NOMO-1 (cell line): ENCODE measurements at regions not wholly inside any gene's neighbourhood (a gene's known extent, or its start where the extent isn't known, plus 50 kb on each side); places are given as distances from the start of the nearest gene placed in this dataset.
"Not testable (repeated sequence)": the region's sequence is repeated elsewhere in the genome, so short reads cannot be mapped to it uniquely, and the experiment has no call there.

Experiments used
- DNase-seq, 2 experiments: peaks; one replicate each; lab custom pipeline; 2025; ENCODE audit not compliant: unreplicated experiment in 2 of 2; lab: John Stamatoyannopoulos, UW

- no peak for DNase-seq
Observed at GRCh38 chr6:73984571-73985210, 288.7 kb downstream of the CD109 start.

DNA sequence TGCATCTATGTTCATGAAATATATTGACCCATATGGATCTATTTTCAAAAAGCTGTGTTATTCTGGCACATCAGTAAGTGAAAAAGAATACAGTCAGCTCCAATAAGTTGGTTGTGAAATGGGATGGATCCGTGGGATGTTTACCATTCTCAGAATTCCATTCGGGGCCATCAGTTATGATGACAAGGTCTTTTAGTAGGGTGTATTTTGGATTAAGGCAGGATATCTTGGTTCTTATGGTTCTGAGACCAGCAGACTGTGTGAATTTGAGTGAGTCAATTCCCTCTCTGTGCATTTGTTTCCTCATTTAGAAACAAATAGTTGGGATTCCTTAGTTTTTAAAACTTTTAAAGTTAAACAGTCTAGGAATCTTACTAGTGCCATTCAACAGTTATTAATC, 287.4 kb downstream of the CD109 start:
- DNase-seq = no peak

DNA sequence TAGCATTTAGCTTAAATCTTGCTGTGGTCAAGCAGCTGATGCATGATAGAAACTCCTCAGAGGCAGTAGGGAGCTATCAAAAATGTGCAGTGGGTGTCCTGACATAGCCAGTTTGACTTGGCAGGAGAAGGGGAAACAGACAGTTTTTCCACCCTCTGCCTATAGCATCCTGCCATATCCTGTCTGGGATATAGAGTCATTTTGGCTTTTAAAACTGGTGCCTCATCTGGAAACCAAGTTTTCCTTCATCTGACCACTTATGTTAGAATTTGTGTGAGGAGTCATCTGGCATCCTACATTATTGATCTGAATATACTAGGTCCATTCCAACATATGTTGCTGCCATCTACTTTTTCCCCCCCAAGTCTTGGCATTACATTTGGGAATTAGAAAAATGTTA, 284.1 kb downstream of the CD109 start:
- no peak for DNase-seq

GRCh38 chr6:73978330-73978729, 282.3 kb downstream of the CD109 start:
- no peak for DNase-seq

DNA sequence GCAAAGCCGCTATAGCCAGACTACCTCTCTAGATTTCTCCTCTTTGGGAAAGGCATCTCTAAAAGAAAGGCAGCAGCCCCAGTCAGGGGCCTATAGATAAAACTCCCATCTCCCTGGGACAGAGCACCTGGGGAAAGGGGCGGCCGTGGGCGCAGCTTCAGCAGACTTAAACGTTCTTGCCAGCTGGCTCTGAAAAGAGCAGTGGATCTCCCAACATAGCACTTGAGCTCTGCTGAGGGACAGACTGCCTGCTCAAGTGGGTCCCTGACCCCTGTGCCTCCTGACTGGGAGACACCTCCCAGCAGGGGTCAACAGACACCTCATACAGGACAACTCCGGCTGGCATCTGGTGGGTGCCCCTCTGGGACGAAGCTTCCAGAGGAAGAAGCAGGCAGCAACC, 276.5 kb downstream of the CD109 start:
- DNase-seq = not testable (repeated sequence)

GRCh38 chr6:73969971-73970970, 274.3 kb downstream of the CD109 start:
- peak in 1 of 2 experiments; percentile 42 for DNase-seq

- no peak for DNase-seq
Observed at GRCh38 chr6:73968221-73968757, 272.3 kb downstream of the CD109 start.

GRCh38 chr6:73965539-73966029, 269.6 kb downstream of the CD109 start:
- DNase-seq = no peak

DNA sequence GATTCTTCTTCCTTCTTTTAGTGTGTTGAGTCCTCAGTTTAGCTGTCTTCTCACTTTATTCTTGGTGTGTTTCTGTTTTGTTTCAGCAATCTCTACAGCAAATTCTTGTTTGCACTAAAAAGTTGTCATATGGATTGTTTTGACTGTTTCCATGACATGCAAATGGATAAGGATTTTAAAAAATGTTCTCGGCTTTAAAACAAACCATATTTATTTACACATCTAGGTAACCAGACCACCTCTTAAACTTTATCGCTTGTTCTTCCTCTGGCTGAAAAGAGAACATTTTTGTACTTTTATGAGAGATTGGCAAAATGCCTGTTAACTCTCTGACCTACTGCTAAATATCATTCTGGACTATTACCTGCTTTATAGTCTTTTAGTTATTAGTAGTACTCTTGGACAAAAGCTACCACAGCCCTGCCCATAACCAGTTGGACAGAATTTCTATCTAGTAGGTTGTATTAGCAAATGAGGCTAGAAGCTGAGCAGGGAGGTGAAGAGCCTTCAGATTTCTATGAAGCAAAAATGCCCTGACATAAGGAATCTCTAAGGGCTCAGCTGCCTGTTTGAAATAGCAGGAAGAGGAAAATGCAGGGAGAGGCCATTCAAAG, 268.3 kb downstream of the CD109 start:
- DNase-seq = no peak

DNA sequence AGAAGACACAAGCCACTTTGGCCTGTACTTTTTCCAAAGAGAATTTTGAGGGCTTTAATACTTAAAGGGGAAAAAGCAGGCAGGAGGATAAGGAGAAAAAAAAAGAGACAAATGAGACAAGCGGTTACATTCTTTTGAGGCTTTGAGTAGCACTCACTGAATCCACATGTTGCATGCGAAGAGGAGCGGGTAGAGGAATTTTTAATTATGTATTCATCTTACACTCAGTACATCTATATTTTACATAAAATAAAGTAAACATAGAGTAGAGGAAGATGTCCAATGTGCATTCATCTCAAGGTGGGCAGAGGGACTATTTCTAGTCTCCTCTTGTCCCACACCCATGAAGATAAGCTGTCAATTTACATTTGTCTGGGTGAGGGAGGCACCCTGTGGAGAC, 266.9 kb downstream of the CD109 start:
- DNase-seq = no peak

DNA sequence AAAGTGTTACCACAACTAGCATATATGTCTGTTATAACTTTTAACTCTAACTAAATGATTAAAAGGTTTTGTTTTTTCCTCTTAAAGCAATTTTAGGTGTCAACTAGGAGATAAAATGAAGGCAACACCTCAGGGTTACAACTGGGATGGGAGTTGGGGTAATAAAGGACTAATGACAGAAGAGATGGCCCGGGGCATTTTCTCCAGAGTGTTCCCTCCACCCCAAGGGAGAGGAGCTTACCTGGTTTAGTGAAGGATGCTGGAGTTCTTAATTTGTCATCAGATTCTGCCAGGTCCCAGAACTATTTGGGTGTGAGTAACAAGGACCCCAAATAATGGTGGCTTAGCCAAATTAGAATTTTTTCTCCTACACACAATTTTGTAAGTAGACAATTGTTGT, 260.3 kb downstream of the CD109 start:
- DNase-seq = no peak

GRCh38 chr6:73955800-73956199, 259.8 kb downstream of the CD109 start:
- no peak for DNase-seq

DNA sequence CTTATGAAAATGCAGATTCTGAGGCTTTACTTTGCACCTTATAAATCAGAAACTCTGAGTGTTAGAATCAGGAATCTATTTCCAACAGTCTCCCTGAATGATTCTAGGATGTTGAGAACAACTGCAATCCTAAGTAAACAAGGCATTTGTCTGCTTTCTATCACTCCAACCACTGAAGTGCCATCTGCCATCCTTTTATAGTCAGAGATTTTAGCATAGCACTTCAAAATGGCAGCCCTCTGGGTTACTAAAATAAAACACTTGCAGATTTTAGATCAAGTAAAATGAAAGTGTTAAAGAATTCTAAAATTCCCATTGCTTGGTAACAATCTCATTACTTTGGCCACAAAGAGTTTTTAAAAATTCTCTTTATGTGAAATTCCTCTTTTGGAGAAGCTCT, 258.9 kb downstream of the CD109 start:
- no peak for DNase-seq

DNA sequence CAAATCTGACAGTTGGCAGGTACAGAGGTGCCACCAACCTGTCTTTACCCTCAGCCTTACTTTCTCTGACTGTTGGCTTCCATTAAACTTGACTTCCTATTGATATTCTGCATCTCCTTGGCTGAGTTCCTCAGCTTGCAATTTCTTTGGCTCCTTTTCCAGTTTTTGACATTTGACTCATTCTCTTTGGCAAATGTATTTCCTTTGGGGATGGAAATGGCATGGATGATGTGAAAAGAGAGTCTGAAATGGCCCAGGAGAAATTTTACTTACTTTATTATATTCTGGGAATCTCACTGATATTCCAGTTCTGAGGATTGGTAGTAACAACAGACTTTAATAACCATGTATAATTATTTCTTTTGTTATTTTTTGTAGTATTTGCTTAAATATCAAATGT, 255.2 kb downstream of the CD109 start:
- DNase-seq = no peak

DNA sequence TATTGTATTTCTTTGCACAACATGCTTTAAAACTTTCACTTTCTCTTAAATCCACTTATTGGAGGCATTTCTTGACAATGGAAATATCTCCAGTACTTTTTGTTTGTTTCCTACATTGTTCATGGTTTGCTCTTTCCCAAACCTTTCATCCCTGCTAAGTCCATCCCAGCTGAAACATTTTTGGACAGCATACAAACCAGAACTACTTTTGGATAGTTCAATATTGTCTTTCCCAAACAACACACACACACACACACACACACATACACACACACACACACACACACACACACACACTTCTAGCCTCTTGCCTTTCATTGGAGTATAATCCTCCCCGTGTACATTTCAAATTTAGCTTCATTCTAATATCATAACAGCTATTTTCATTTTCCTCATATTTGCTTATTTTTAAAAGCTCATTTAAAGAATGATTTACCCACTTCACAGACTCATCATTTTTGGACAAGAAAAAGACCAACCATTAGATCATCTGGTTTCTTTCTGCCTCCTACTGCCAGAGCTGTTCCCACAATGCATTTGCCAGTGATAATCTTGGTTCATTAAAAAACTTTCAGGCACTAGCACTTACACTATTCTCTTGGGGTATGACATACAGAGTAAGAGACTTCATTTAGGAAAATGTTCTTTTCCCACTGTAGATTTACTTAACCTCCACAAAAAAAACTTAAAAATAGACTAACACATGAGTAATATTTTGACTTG, 248.1 kb downstream of the CD109 start:
- DNase-seq = no peak

DNA sequence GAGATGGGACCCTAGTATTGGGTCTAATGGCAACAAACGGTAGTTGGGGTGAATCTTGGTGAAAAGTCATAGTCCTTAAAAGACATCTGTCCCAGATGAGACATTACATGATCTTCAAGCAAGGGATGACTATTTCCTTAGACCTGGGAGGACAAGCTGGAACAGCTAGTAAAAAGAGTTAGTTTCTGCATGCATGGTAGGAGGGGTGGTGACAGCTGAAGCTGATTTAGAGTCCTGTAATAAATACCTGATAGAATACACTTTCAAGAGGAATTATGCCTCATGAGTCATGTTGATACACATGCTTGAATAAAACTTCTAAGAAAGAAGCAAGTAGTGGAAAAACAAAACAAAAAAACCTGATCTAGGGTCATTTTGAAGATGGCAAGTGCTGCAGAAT, 247.4 kb downstream of the CD109 start:
- DNase-seq = no peak

GRCh38 chr6:73942592-73943186, 246.7 kb downstream of the CD109 start:
- no peak for DNase-seq

DNA sequence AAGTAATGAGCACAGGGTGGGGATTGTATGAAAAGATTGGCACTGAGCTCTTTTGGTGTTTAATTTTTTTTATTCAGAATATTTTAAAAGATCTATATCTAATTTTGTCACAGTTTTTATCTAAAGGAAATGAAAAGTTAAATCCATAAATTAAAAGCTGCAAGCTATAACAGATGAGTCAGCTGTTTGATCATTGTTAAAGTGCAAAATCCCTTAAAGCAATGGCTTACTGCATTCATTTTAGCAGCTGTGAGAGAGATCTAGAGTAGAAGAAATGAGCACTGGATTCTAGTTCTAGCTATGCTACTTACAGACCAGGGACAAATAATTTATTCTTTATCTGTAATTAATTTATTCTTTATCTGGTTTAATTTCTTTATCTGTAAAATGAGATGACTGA, 245.9 kb downstream of the CD109 start:
- no peak for DNase-seq

GRCh38 chr6:73937805-73938204, 241.8 kb downstream of the CD109 start:
- DNase-seq = no peak

DNA sequence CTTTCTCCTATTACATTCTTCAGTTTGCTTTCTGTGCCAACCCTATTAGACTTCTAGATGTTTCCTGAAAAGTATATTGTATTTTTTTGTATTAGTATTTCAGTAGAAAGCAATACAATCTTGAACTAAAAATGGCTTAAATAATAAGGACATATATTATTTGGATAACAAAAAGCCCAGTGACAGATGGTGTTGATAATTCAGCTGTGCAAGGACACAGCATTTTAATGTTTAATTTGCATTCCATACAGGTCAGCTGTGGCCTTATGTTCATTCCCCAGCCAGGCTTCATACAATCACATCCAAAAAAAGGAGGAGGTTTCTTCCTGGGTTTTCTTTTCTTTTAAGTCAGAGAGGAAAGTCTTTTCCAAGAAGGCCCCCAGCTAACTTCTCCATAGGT, 236.9 kb downstream of the CD109 start:
- DNase-seq = no peak
